WTC11 (cell line): ENCODE measurements at regions not wholly inside any gene's neighbourhood (a gene's known extent, or its start where the extent isn't known, plus 50 kb on each side); places are given as distances from the start of the nearest gene placed in this dataset.

ENCODE experiments used
- ATAC-seq: fragments of 200-7000 bp; cut with Tn5 transposase; 2 replicates; pipeline ENCODE4 v1.10.0; 2021; ENCODE audit warnings: mild to moderate bottlenecking, moderate library complexity
- CTCF ChIA-PET: fragments of 300-600 bp; sonication (Branson Sonifier 250); formaldehyde crosslinking; loops from one replicate; lab custom pipeline; 2021; ENCODE audit warnings: antibody characterized with exemption; lab: Charles Lee
- POLR2A ChIA-PET: fragments of 350-600 bp; sonication (Branson Sonifier 250); formaldehyde crosslinking; loops from one replicate; lab custom pipeline; 2021; ENCODE audit warnings: antibody characterized with exemption; lab: Charles Lee
- DNase-seq: peaks from one replicate; pipeline ENCODE4 v3.0.0; 2021; ENCODE audit warnings: low spot score
- H3K27ac Mint-ChIP-seq: 2 replicates; pipeline ENCODE4 v1.8.0; 2021; ENCODE audit warnings: mixed read lengths
- H3K27me3 Mint-ChIP-seq: 2 replicates; pipeline ENCODE4 v1.8.0; 2021; ENCODE audit warnings: low read depth, mild to moderate bottlenecking, moderate library complexity, mixed read lengths
- H3K36me3 Mint-ChIP-seq: 2 replicates; pipeline ENCODE4 v1.8.0; 2021; ENCODE audit warnings: mixed read lengths
- H3K4me1 Mint-ChIP-seq: 2 replicates; pipeline ENCODE4 v1.8.0; 2022; ENCODE audit warnings: mixed read lengths
- H3K4me3 Mint-ChIP-seq: 2 replicates; pipeline ENCODE4 v1.8.0; 2021; ENCODE audit warnings: mild to moderate bottlenecking, moderate library complexity, mixed read lengths
- H3K9me3 Mint-ChIP-seq: 2 replicates; pipeline ENCODE4 v1.8.0; 2021; ENCODE audit warnings: mixed read lengths
- ATF1 ChIP-seq: sonication (generic); formaldehyde crosslinking; IDR thresholded peaks from 2 replicates; pipeline ENCODE4 v1.8.1; 2023; ENCODE audit warnings: mild to moderate bottlenecking, moderate library complexity, missing genetic modification reagents
- CBFB ChIP-seq: sonication (generic); formaldehyde crosslinking; IDR thresholded peaks from 2 replicates; pipeline ENCODE4 v1.8.1; 2022; ENCODE audit warnings: mild to moderate bottlenecking, low read depth, missing genetic modification reagents
- CDX4 ChIP-seq: fragments of 250-450 bp; sonication (Bioruptor Pico); IDR thresholded peaks from 2 replicates; pipeline ENCODE4 v1.9.0; 2021; ENCODE audit warnings: moderate library complexity, mild to moderate bottlenecking, inconsistent platforms, borderline replicate concordance
- CREB1 ChIP-seq: sonication (generic); formaldehyde crosslinking; IDR thresholded peaks from 2 replicates; pipeline ENCODE4 v1.8.0; 2023; ENCODE audit warnings: mild to moderate bottlenecking, missing genetic modification reagents
- E2F1 ChIP-seq: sonication (generic); formaldehyde crosslinking; IDR thresholded peaks from 2 replicates; pipeline ENCODE4 v1.8.0; 2022; ENCODE audit warnings: mild to moderate bottlenecking, missing genetic modification reagents
- FOXP1 ChIP-seq: sonication (generic); formaldehyde crosslinking; IDR thresholded peaks from 2 replicates; pipeline ENCODE4 v1.8.0; 2022; ENCODE audit warnings: missing genetic modification reagents, mild to moderate bottlenecking, moderate library complexity, borderline replicate concordance
- HMGXB4 ChIP-seq: sonication (generic); formaldehyde crosslinking; IDR thresholded peaks from 2 replicates; pipeline ENCODE4 v1.8.1; 2023; ENCODE audit warnings: mild to moderate bottlenecking, moderate library complexity, missing genetic modification reagents
- JAZF1 ChIP-seq: fragments of 250-450 bp; sonication (Bioruptor Pico); IDR thresholded peaks from 2 replicates; pipeline ENCODE4 v1.9.0; 2021; ENCODE audit warnings: moderate library complexity, mild to moderate bottlenecking, inconsistent platforms
- JUN ChIP-seq: sonication (generic); formaldehyde crosslinking; IDR thresholded peaks from 2 replicates; pipeline ENCODE4 v1.8.0; 2023; ENCODE audit warnings: mild to moderate bottlenecking, missing genetic modification reagents
- MLX ChIP-seq: sonication (generic); formaldehyde crosslinking; IDR thresholded peaks from 2 replicates; pipeline ENCODE4 v1.8.1; 2023; ENCODE audit warnings: mild to moderate bottlenecking, missing genetic modification reagents, moderate library complexity
- MXD4 ChIP-seq: fragments of 250-450 bp; sonication (Bioruptor Pico); IDR thresholded peaks from 2 replicates; pipeline ENCODE4 v1.8.0; 2021; ENCODE audit warnings: mild to moderate bottlenecking, moderate library complexity, borderline replicate concordance
- MYBL2 ChIP-seq: sonication (generic); formaldehyde crosslinking; IDR thresholded peaks from 2 replicates; pipeline ENCODE4 v1.8.1; 2023; ENCODE audit warnings: mild to moderate bottlenecking, moderate library complexity, missing genetic modification reagents
- NFE2L1 ChIP-seq: sonication (generic); formaldehyde crosslinking; IDR thresholded peaks from 2 replicates; pipeline ENCODE4 v1.8.1; 2023; ENCODE audit warnings: missing genetic modification reagents
- RELA ChIP-seq: sonication (generic); formaldehyde crosslinking; IDR thresholded peaks from 2 replicates; pipeline ENCODE4 v1.8.1; 2022; ENCODE audit warnings: missing genetic modification reagents, mild to moderate bottlenecking, borderline replicate concordance
- SMAD4 ChIP-seq: sonication (generic); formaldehyde crosslinking; IDR thresholded peaks from 2 replicates; pipeline ENCODE4 v1.8.0; 2022; ENCODE audit warnings: mild to moderate bottlenecking, missing genetic modification reagents
- SP1 ChIP-seq: sonication (generic); formaldehyde crosslinking; conservative IDR thresholded peaks from 2 replicates; pipeline ENCODE4 v1.8.1; 2022; ENCODE audit warnings: missing genetic modification reagents
- TEAD1 ChIP-seq: sonication (generic); formaldehyde crosslinking; IDR thresholded peaks from 2 replicates; pipeline ENCODE4 v1.8.0; 2022; ENCODE audit warnings: mild to moderate bottlenecking, missing genetic modification reagents
- TEAD4 ChIP-seq: sonication (generic); formaldehyde crosslinking; IDR thresholded peaks from 2 replicates; pipeline ENCODE4 v1.8.0; 2022; ENCODE audit warnings: mild to moderate bottlenecking, missing genetic modification reagents
- TP53 ChIP-seq: sonication (generic); formaldehyde crosslinking; IDR thresholded peaks from 2 replicates; pipeline ENCODE4 v1.8.1; 2023; ENCODE audit warnings: mild to moderate bottlenecking, missing genetic modification reagents
- ZBTB43 ChIP-seq: sonication (generic); formaldehyde crosslinking; IDR thresholded peaks from 2 replicates; pipeline ENCODE4 v1.8.1; 2023; ENCODE audit warnings: mild to moderate bottlenecking, missing genetic modification reagents
- ZNF281 ChIP-seq: sonication (generic); formaldehyde crosslinking; IDR thresholded peaks from 2 replicates; pipeline ENCODE4 v1.8.0; 2023; ENCODE audit warnings: mild to moderate bottlenecking, missing genetic modification reagents
- ZNF416 ChIP-seq: fragments of 250-450 bp; sonication (Bioruptor Pico); IDR thresholded peaks from 2 replicates; pipeline ENCODE4 v1.9.0; 2021; ENCODE audit warnings: mild to moderate bottlenecking, inconsistent platforms
- ZSCAN18 ChIP-seq: fragments of 250-450 bp; sonication (Bioruptor Pico); IDR thresholded peaks from 2 replicates; pipeline ENCODE4 v2.1.2; 2022; ENCODE audit warnings: mild to moderate bottlenecking, moderate library complexity

GRCh38 chr14:89701211-89702043, 253.1 kb downstream of the EFCAB11 start (continued):
- TF ChIP-seq HMGXB4 (no peak), MLX (peak; percentile 83; the same call in 1 of the 2 replicates), ZBTB43 (peak; percentile 94), ZNF281 (peak; percentile 98), CREB1 (CRISPR knock-in tag) (peak; percentile 92), JUN (peak; percentile 54; the same call in 1 of the 2 replicates), RELA (CRISPR knock-in tag) (peak; percentile 90; the same call in 1 of the 2 replicates), ZNF416 (CRISPR knock-in tag) (no peak), SP1 (CRISPR knock-in tag) (peak; percentile 80), TEAD1 (CRISPR knock-in tag) (peak; percentile 84), MYBL2 (CRISPR knock-in tag) (peak; percentile 95), TP53 (CRISPR knock-in tag) (peak; percentile 94), ATF1 (CRISPR knock-in tag) (peak; percentile 91), JAZF1 (CRISPR knock-in tag) (no peak), FOXP1 (peak; percentile 97)

GRCh38 chr14:89700801-89701200, 253.7 kb downstream of the EFCAB11 start:
- no peak for ATAC-seq

More at GRCh38 chr14:89700801-89701200, 253.7 kb downstream of the EFCAB11 start:
- peaks cover 18% of the 10 kb centered on the region for H3K4me1 Mint-ChIP-seq
- peaks cover 19% of the 10 kb centered on the region for H3K36me3 Mint-ChIP-seq
- ChIA-PET POLR2A (no interaction called here), CTCF (no interaction called here)
- peaks cover 39% of the 10 kb centered on the region for H3K27me3 Mint-ChIP-seq
- no peak for TF ChIP-seq SMAD4 (CRISPR knock-in tag)
- no peak for TF ChIP-seq E2F1 (CRISPR knock-in tag)
- no peak for TF ChIP-seq NFE2L1 (CRISPR knock-in tag)
- TF ChIP-seq CDX4 (CRISPR knock-in tag), result no peak
- TF ChIP-seq JUN, result no peak
- TF ChIP-seq TEAD4 (CRISPR knock-in tag), result no peak
- no peak for TF ChIP-seq CBFB (CRISPR knock-in tag)
- no peak for TF ChIP-seq MXD4
- no peak for TF ChIP-seq ZSCAN18 (CRISPR knock-in tag)
- no peak overlapping the region for H3K27ac Mint-ChIP-seq
- H3K9me3 Mint-ChIP-seq, result peaks cover 32% of the 10 kb centered on the region
- peak overlapping the region; percentile 75 for H3K4me3 Mint-ChIP-seq
- DNase-seq, result no peak
